NCI-H2029 treated with DMSO at 0.1 percent for 48 hours (cell line): ENCODE measurements at regions not wholly inside any gene's neighbourhood (a gene's known extent, or its start where the extent isn't known, plus 50 kb on each side); places are given as distances from the start of the nearest gene placed in this dataset.
A peak's percentile ranks its signal among the peaks of the same experiment; 100 is the strongest.

Source experiments
- DNase-seq: peaks from one replicate; lab custom pipeline; 2025; lab: John Stamatoyannopoulos, UW

- no peak for DNase-seq
These were observed 64.5 kb upstream of the SORCS3 start for GRCh38 chr10:104576611-104577010.

GRCh38 chr10:104577163-104577562 is 63.9 kb upstream of the SORCS3 start:
- no peak for DNase-seq

DNA sequence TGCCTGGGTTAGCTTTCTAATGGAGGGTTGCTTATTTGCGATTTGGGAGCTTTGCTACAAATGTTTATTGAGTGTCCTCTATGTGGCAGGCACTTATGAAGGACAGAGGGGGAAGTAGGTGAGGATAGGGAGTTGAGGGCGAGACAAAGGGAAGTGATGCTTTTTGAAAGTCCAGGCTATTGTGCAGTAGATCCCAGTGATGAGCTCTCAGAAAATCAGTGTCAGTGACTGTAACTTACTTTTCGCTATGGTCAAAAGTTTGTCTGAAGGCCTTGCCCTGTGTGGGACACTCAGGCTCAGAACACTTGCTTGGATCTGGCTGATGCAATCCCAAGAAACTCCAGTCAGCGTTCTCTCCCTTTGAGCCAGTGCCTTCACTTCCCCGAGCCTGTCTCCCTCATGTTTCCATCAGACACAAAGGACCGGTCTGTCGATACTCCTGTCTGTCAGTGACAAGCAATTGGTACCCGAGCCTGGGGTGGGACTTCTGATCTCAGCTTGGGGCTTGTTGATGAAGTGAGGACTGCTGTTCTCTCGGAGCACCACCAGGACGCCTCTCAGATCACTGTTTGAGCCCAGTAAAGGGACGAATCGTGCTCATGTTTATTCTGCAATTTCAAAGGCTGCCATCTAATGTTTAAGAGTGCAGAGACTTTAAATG is 63.1 kb upstream of the SORCS3 start:
- DNase-seq = no peak

DNA sequence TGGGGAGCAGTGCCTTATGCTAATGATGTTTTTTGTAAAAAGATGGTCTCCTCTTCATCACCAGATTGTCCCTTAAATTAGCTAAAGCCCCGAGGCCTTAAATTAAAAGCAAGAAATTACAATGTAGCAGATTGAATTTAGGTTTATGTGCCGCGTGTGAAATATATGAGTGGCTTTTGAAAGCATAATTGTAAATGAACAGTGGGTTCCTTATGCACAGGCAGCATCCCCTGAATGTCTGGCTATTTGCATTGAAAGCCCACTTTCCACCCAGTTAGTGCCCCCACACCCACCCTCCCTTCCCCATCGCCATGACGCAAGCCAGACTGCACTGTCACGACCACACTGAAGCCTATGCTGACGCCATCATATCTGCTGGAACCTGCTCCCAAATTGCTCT is 62.4 kb upstream of the SORCS3 start:
- DNase-seq = no peak

DNA sequence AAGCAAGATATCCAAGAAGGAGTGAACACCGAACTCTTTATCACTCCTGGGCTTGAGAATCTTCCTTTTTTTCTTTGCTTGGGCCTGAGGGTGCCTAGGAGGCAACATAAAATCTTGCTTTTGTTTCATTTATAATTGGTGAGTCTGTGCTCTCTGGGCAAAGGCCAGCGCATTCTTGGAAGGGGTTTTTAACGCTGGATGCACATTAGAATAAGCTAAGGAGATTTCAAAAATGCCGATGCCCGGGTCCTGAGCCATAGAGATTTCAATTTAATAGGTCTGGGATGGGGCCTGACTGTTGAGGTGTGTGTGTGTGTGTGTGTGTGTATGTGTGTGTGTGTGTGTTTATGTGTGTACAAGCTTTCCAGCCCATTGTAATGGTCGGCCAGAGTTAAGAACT is 62.0 kb upstream of the SORCS3 start:
- DNase-seq = no peak

GRCh38 chr10:104580321-104580720 is 60.8 kb upstream of the SORCS3 start:
- DNase-seq = no peak

GRCh38 chr10:104580774-104581675 is 60.1 kb upstream of the SORCS3 start:
- DNase-seq = peak; percentile 13

DNA sequence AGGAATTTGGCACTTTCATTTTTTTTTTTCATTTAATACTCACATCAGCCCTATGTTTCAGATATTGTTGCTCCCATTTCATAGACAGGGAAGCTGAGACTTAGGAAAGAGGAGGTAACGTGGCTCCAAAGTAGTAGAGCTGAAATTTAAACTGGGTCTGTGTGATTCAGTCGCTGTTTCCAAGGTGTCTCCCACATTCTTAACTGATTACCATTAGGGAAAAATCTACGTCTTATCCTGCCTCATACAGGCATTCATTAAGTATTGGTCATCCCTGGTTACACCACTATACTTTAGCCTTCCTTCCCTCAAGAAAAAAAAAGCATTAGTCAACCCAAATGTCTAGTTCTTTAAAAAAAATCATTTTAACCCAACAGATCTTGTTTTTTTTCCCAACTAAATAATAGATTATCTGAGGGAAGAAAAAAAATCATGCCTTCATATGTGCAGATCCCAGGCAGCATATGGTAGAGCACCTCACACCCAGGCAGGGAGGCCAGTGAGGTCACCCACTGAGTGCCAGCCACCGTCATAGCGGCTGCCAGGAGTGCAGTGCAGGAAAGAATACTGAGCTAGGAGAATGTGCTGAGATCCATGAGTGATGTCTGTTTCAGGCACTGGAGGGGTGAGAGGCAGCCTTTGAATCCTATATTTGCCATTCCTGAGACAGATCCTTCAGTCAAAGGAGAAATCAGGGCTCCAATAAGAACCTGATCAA is 59.0 kb upstream of the SORCS3 start:
- no peak for DNase-seq

GRCh38 chr10:104582602-104582951 is 58.5 kb upstream of the SORCS3 start:
- no peak for DNase-seq

DNA sequence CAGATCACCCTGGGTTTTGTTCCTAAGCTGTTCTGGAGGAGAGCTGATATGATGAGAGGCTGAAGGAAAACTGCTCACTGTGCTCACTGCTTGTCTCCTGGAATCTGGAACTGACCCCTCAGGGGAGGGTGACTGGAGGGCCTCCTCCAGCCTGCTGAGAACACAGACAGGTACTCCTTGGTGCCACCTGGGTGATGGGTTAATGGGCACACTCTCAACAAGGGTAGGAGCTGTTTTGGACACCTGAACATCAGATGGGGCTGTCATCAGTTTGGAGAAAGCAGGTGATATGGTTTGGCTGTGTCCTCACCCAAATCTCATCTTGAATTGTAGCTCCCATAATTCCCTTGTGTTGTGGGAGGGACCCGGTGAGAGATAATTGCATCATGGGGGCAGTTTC is 58.1 kb upstream of the SORCS3 start:
- no peak for DNase-seq

GRCh38 chr10:104584541-104584940 is 56.5 kb upstream of the SORCS3 start:
- no peak for DNase-seq

DNA sequence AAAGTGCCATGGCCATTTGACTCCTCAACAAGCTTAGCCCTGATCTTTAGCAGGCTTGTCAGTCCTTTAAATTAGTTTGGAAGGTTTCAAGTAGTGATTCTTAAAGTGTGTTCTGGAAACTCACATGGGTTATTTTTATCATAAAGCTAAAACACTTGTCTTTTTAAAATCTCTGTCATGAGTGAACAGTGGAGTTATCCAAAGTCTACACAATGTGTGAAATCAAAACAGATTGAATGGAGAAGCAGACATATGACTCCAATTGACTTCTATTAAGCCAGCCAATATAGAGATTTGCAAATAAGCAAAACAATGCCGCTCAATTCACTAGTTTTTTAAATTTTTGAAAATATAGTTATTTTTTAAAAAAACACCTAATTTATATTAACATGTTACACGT is 53.3 kb upstream of the SORCS3 start:
- DNase-seq = no peak

GRCh38 chr10:104589431-104589830 is 51.7 kb upstream of the SORCS3 start:
- no peak for DNase-seq

GRCh38 chr10:104589871-104590270 is 51.2 kb upstream of the SORCS3 start:
- DNase-seq = no peak
